ENCODE measurements at regions not wholly inside any gene's neighbourhood (a gene's known extent, or its start where the extent isn't known, plus 50 kb on each side); places are given as distances from the start of the nearest gene placed in this dataset.
"Not testable (repeated sequence)": the region's sequence is repeated elsewhere in the genome, so short reads cannot be mapped to it uniquely, and the experiment has no call there.

DNA sequence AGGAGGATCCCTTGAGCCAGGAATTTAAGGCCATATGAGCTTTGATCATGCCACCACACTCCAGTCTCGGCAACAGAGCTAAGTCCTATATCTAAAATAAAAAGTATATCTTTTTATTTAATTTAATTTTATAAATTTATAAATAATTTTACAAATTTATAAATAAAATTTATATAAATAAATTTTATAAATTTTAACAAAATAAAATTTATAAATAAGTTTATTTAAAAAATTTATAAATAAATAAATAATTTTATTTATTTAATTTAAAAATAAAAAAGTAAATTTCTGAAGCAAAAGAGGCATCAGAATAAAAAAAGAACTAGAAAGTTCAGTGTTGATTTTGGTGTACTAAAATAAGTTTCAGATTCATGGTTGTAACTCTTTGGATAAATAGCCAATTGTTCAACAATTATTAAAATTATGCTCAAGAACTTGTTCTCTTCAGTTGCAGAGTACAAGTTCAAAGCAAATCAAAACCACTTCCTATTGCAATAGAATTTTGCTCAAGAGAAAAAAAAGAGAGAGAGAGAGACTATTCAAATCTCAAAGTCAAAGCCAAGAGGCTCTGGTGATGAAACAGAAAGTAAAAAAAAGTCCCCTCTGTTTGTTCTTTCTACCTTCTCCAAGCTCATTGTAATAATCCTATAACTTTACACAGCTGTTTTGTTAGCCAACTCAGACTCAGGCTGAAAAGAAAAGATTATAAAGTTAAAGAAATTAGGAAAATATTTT is 547.5 kb upstream of the ADGRB3 start:
- Histone ChIP-seq H3K9ac (ENCODE audit: low read length) (no peak overlapping the region), H3K79me2 (ENCODE audit: low read length) (no peaks in the 10 kb centered on the region), H3K4me2 (ENCODE audit: low read length) (peak overlapping the region; percentile 16; the same call in 1 of the 2 replicates), H3K27ac (ENCODE audit: low read length) (no peak overlapping the region), H3F3A (ENCODE audit: low read length, unreplicated experiment) (no peaks in the 10 kb centered on the region), H3K4me1 (ENCODE audit: insufficient read depth, low read length) (no peaks in the 10 kb centered on the region), H3K9me3 (ENCODE audit: low read length) (no peaks in the 10 kb centered on the region), H3K4me3 (ENCODE audit: low read length) (no peak overlapping the region), H3K9me2 (replicated peaks; ENCODE audit: low read length) (no peaks in the 10 kb centered on the region), H4K20me1 (ENCODE audit: low read length) (no peaks in the 10 kb centered on the region), H3K27me3 (ENCODE audit: low read length) (no peaks in the 10 kb centered on the region), H2AFZ (ENCODE audit: low read length) (peak overlapping the region; percentile 26; the same call in 1 of the 2 replicates), H3K36me3 (ENCODE audit: low read depth, low read length) (no peaks in the 10 kb centered on the region)
- ChIA-PET CTCF (no interaction called here), POLR2A (ENCODE audit: unreplicated experiment) (no interaction called here)
- BruUV-seq (replicated peaks) = no TSS peak
- ATAC-seq (no peak), DNase-seq (no peak)
- intact Hi-C loops (cut with micrococcal nuclease) = no loop called here
- TF ChIP-seq EZH2phosphoT487 (IDR thresholded peaks at IDR 0.05; ENCODE audit: borderline replicate concordance, low read length) = no peak
- no peak for TF ChIP-seq EZH2 (IDR thresholded peaks at IDR 0.05; ENCODE audit: low read length, unreplicated experiment)
- TF ChIP-seq, protein P1, sequence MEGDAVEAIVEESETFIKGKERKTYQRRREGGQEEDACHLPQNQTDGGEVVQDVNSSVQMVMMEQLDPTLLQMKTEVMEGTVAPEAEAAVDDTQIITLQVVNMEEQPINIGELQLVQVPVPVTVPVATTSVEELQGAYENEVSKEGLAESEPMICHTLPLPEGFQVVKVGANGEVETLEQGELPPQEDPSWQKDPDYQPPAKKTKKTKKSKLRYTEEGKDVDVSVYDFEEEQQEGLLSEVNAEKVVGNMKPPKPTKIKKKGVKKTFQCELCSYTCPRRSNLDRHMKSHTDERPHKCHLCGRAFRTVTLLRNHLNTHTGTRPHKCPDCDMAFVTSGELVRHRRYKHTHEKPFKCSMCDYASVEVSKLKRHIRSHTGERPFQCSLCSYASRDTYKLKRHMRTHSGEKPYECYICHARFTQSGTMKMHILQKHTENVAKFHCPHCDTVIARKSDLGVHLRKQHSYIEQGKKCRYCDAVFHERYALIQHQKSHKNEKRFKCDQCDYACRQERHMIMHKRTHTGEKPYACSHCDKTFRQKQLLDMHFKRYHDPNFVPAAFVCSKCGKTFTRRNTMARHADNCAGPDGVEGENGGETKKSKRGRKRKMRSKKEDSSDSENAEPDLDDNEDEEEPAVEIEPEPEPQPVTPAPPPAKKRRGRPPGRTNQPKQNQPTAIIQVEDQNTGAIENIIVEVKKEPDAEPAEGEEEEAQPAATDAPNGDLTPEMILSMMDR (conservative IDR thresholded peaks at IDR 0.05; ENCODE audit: low read depth, low read length) = no peak

DNA sequence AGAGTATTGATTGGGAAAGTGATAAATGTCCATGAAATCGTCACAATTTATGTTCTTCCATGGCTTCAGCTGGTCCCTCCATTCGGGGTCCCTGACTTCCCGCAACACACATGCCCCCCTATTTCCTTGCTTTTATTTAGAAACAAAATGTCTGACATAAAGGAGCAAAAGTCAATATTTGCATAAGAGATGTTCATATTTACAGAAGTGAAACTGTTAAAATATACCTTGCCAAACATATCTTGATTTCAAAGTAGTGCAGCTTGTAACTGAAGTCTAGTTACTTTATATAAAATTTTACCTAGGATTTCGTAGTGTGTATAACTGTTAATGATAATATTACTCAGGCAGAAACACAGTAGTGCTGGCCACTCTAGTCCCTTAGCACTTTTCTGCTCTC is 548.9 kb upstream of the ADGRB3 start:
- no peaks in the 10 kb centered on the region for H3K4me1 ChIP-seq (ENCODE audit: insufficient read depth, low read length)
- no peaks in the 10 kb centered on the region for H3K36me3 ChIP-seq (ENCODE audit: low read depth, low read length)
- TF ChIP-seq EZH2 (IDR thresholded peaks at IDR 0.05; ENCODE audit: low read length, unreplicated experiment) = no peak
- TF ChIP-seq EZH2phosphoT487 (IDR thresholded peaks at IDR 0.05; ENCODE audit: borderline replicate concordance, low read length) = no peak
- TF ChIP-seq, protein P1 (conservative IDR thresholded peaks at IDR 0.05; ENCODE audit: low read depth, low read length) = no peak
- no peaks in the 10 kb centered on the region for H3K79me2 ChIP-seq (ENCODE audit: low read length)
- no peaks in the 10 kb centered on the region for H4K20me1 ChIP-seq (ENCODE audit: low read length)
- no peaks in the 10 kb centered on the region for H3K9me3 ChIP-seq (ENCODE audit: low read length)
- no peak for DNase-seq
- no peak for ATAC-seq
- ChIA-PET CTCF (no interaction called here), POLR2A (ENCODE audit: unreplicated experiment) (no interaction called here)
- no peaks in the 10 kb centered on the region for H3F3A ChIP-seq (ENCODE audit: low read length, unreplicated experiment)
- BruUV-seq (replicated peaks) = no TSS peak
- no peak overlapping the region for H3K4me2 ChIP-seq (ENCODE audit: low read length)
- intact Hi-C loops (cut with micrococcal nuclease) = no loop called here
- H3K4me3 ChIP-seq (ENCODE audit: low read length) = no peak overlapping the region
- H2AFZ ChIP-seq (ENCODE audit: low read length) = no peak overlapping the region
- no peak overlapping the region for H3K9ac ChIP-seq (ENCODE audit: low read length)
- H3K27me3 ChIP-seq (ENCODE audit: low read length) = no peaks in the 10 kb centered on the region
- no peak overlapping the region for H3K27ac ChIP-seq (ENCODE audit: low read length)
- no peaks in the 10 kb centered on the region for H3K9me2 ChIP-seq (replicated peaks; ENCODE audit: low read length)

DNA sequence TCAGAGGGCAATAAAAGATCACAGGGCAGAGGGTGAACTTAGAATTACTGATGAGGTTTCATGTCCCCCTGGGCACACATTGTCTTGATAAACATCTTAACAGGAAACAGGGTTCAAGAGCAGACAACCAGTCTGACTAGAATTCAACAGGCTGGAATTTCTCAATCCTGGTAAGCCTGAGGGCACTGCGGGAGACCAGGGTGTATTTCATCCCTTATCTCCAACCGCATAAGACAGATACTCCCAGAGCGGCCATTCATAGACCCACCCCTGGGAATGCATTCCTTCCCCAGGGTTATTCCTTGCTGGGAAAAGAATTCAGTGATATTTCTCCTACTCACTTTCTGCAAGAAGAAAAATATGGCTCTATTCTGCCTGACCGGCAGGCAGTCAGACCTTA is 549.5 kb upstream of the ADGRB3 start:
- H4K20me1 ChIP-seq (ENCODE audit: low read length); H3K4me2 ChIP-seq (ENCODE audit: low read length); ATAC-seq; H3K27ac ChIP-seq (ENCODE audit: low read length); BruUV-seq (replicated peaks); H3K36me3 ChIP-seq (ENCODE audit: low read depth, low read length); DNase-seq; H2AFZ ChIP-seq (ENCODE audit: low read length); H3K27me3 ChIP-seq (ENCODE audit: low read length); H3K79me2 ChIP-seq (ENCODE audit: low read length); H3K9me2 ChIP-seq (replicated peaks; ENCODE audit: low read length); intact Hi-C loops (cut with micrococcal nuclease); H3K4me1 ChIP-seq (ENCODE audit: insufficient read depth, low read length); H3F3A ChIP-seq (ENCODE audit: low read length, unreplicated experiment); CTCF ChIA-PET; H3K9me3 ChIP-seq (ENCODE audit: low read length); POLR2A ChIA-PET (ENCODE audit: unreplicated experiment); H3K9ac ChIP-seq (ENCODE audit: low read length); H3K4me3 ChIP-seq (ENCODE audit: low read length): not testable (repeated sequence)
